H9 (cell line): ENCODE measurements at regions not wholly inside any gene's neighbourhood (a gene's known extent, or its start where the extent isn't known, plus 50 kb on each side); places are given as distances from the start of the nearest gene placed in this dataset.

Experiments
- DNase-seq: peaks from one replicate; pipeline ENCODE4 v3.0.0-alpha.2; 2017
- H2AFZ ChIP-seq: one replicate; pipeline ENCODE4 v1.6.1; 2013; ENCODE audit warnings: mild to moderate bottlenecking, low read length, control low read depth, moderate library complexity
- H2AK5ac ChIP-seq: 2 replicates; pipeline ENCODE4 v1.6.1; 2013; ENCODE audit warnings: low read length, control low read depth, mixed read lengths; ENCODE audit not compliant: insufficient read length
- H2BK120ac ChIP-seq: one replicate; pipeline ENCODE4 v1.6.1; 2013; ENCODE audit warnings: low read depth, mild to moderate bottlenecking, low read length, control low read depth, inconsistent platforms; ENCODE audit not compliant: poor library complexity, severe bottlenecking
- H2BK12ac ChIP-seq: 2 replicates; pipeline ENCODE4 v1.6.1; 2013; ENCODE audit warnings: low read length, control low read depth, mixed read lengths, low read depth; ENCODE audit not compliant: insufficient read length
- H2BK15ac ChIP-seq: 2 replicates; pipeline ENCODE4 v1.6.1; 2013; ENCODE audit warnings: low read depth, low read length, control low read depth
- H2BK20ac ChIP-seq: one replicate; pipeline ENCODE4 v1.6.1; 2013; ENCODE audit warnings: low read depth, mild to moderate bottlenecking, low read length, control low read depth, inconsistent platforms; ENCODE audit not compliant: poor library complexity, severe bottlenecking
- H2BK5ac ChIP-seq: 2 replicates; pipeline ENCODE4 v1.6.1; 2013; ENCODE audit warnings: low read length, control low read depth, mixed read lengths; ENCODE audit not compliant: insufficient read length
- H3K14ac ChIP-seq: 2 replicates; pipeline ENCODE4 v1.6.1; 2013; ENCODE audit warnings: low read length, control low read depth; ENCODE audit not compliant: insufficient read depth
- H3K18ac ChIP-seq: 2 replicates; pipeline ENCODE4 v1.6.1; 2013; ENCODE audit warnings: low read depth, mild to moderate bottlenecking, mixed read lengths, low read length, control low read depth; ENCODE audit not compliant: insufficient read length
- H3K23ac ChIP-seq: 2 replicates; pipeline ENCODE4 v1.6.1; 2013; ENCODE audit warnings: low read length, control low read depth, mixed read lengths, low read depth; ENCODE audit not compliant: insufficient read length
- H3K23me2 ChIP-seq: 2 replicates; pipeline ENCODE4 v1.6.1; 2013; ENCODE audit warnings: low read depth, mild to moderate bottlenecking, mixed read lengths, low read length, control low read depth; ENCODE audit not compliant: insufficient read length, poor library complexity, severe bottlenecking
- H3K27ac ChIP-seq: 2 replicates; pipeline ENCODE4 v1.5.1; 2013; ENCODE audit warnings: low read length, control low read depth, mixed read lengths, low read depth; ENCODE audit not compliant: insufficient read length
- H3K27me3 ChIP-seq: 2 replicates; pipeline ENCODE4 v1.6.1; 2013; ENCODE audit warnings: low read length, control low read depth, inconsistent platforms; ENCODE audit not compliant: insufficient read depth
- H3K4ac ChIP-seq: 2 replicates; pipeline ENCODE4 v1.6.1; 2013; ENCODE audit warnings: low read depth, mild to moderate bottlenecking, control low read depth, inconsistent platforms, low read length, moderate library complexity
- H3K4me1 ChIP-seq: 2 replicates; pipeline ENCODE4 v1.6.1; 2013; ENCODE audit warnings: low read length, control low read depth, inconsistent platforms; ENCODE audit not compliant: insufficient read depth
- H3K4me2 ChIP-seq: 2 replicates; pipeline ENCODE4 v1.6.1; 2013; ENCODE audit warnings: low read length, control low read depth, mixed read lengths; ENCODE audit not compliant: insufficient read length, insufficient read depth
- H3K56ac ChIP-seq: 2 replicates; pipeline ENCODE4 v1.6.1; 2013; ENCODE audit warnings: low read depth, mild to moderate bottlenecking, mixed read lengths, low read length, control low read depth; ENCODE audit not compliant: insufficient read length
- H3K79me1 ChIP-seq: 2 replicates; pipeline ENCODE4 v1.6.1; 2013; ENCODE audit warnings: low read depth, mild to moderate bottlenecking, moderate library complexity, low read length, control low read depth, inconsistent platforms; ENCODE audit not compliant: insufficient read depth, poor library complexity, severe bottlenecking
- H3K79me2 ChIP-seq: 2 replicates; pipeline ENCODE4 v1.6.1; 2013; ENCODE audit warnings: low read length, control low read depth, inconsistent platforms; ENCODE audit not compliant: insufficient read depth
- H3K9ac ChIP-seq: 2 replicates; pipeline ENCODE4 v1.6.1; 2013; ENCODE audit warnings: low read length, control low read depth, mixed read lengths; ENCODE audit not compliant: insufficient read length; ENCODE audit errors: extremely low read depth
- H3K9me3 ChIP-seq: one replicate; pipeline ENCODE4 v1.6.1; 2013; ENCODE audit warnings: low read depth, low read length, inconsistent platforms; ENCODE audit not compliant: control insufficient read depth
- H3T11ph ChIP-seq: one replicate; pipeline ENCODE4 v1.6.1; 2013; ENCODE audit warnings: mild to moderate bottlenecking, low read length, control low read depth, inconsistent platforms
- H4K20me1 ChIP-seq: one replicate; pipeline ENCODE4 v1.6.1; 2013; ENCODE audit not compliant: control insufficient read depth, insufficient read length, insufficient read depth
- H4K5ac ChIP-seq: 2 replicates; pipeline ENCODE4 v1.6.1; 2013; ENCODE audit warnings: low read depth, mild to moderate bottlenecking, mixed read lengths, low read length, control low read depth; ENCODE audit not compliant: insufficient read length
- H4K8ac ChIP-seq: replicated peaks from 2 replicates; pipeline ENCODE4 v1.6.1; 2013; ENCODE audit warnings: low read length, control low read depth, mixed read lengths, low read depth; ENCODE audit not compliant: insufficient read length
- H4K91ac ChIP-seq: 2 replicates; pipeline ENCODE4 v1.6.1; 2013; ENCODE audit warnings: low read depth, mild to moderate bottlenecking, moderate library complexity, mixed read lengths, low read length, control low read depth; ENCODE audit not compliant: insufficient read length
- H3K27ac Mint-ChIP-seq, 3 experiments: 2 replicates in 2 of 3; 3 replicates in 1 of 3; pipeline ENCODE4 v1.8.0; 2020 to 2021; ENCODE audit warnings: mixed read lengths in 3 of 3, mild to moderate bottlenecking in 1 of 3, moderate library complexity in 1 of 3
- H3K27me3 Mint-ChIP-seq: 2 replicates; pipeline ENCODE4 v1.8.0; 2021; ENCODE audit warnings: low read depth, mild to moderate bottlenecking, moderate library complexity, mixed read lengths
- H3K36me3 Mint-ChIP-seq, 3 experiments: 2 replicates in 2 of 3; 3 replicates in 1 of 3; pipeline ENCODE4 v1.8.0; 2020 to 2021; ENCODE audit warnings: low read depth in 3 of 3, mixed read lengths in 3 of 3; ENCODE audit not compliant: insufficient read depth in 1 of 3
- H3K4me1 Mint-ChIP-seq, 2 experiments: 2 replicates each; pipeline ENCODE4 v1.8.0; 2020; ENCODE audit warnings: mixed read lengths in 2 of 2
- H3K4me3 Mint-ChIP-seq, 2 experiments: 2 replicates in 1 of 2; 3 replicates in 1 of 2; pipeline ENCODE4 v1.8.0; 2020 to 2021; ENCODE audit warnings: mild to moderate bottlenecking in 2 of 2, mixed read lengths in 2 of 2, moderate library complexity in 1 of 2
- H3K9me3 Mint-ChIP-seq, 2 experiments: 2 replicates in 1 of 2; 3 replicates in 1 of 2; pipeline ENCODE4 v1.8.0; 2020; ENCODE audit warnings: mild to moderate bottlenecking in 2 of 2, mixed read lengths in 2 of 2, moderate library complexity in 1 of 2
- CTCF ChIP-seq: fragments of 200-600 bp; sonication (generic); conservative IDR thresholded peaks from 3 replicates; pipeline ENCODE4 v1.8.0; 2021; ENCODE audit warnings: antibody characterized with exemption, mild to moderate bottlenecking

GRCh38 chr3:82587174-82587573 is 825.7 kb upstream of the GBE1 start:
- Histone ChIP-seq H3T11ph (no peak overlapping the region), H4K91ac (no peak overlapping the region), H3K79me1 (no peaks in the 10 kb centered on the region), H3K18ac (no peak overlapping the region), H4K8ac (no peak overlapping the region), H2BK12ac (no peak overlapping the region), H3K4me2 (no peak overlapping the region), H3K56ac (no peak overlapping the region), H3K4me1 (no peaks in the 10 kb centered on the region), H2AK5ac (no peak overlapping the region), H3K9me3 (no peaks in the 10 kb centered on the region), H2BK20ac (no peak overlapping the region), H3K79me2 (no peaks in the 10 kb centered on the region), H3K23ac (no peak overlapping the region), H3K9ac (no peak overlapping the region), H3K14ac (no peak overlapping the region), H4K5ac (no peak overlapping the region), H3K4ac (no peak overlapping the region), H2BK120ac (no peak overlapping the region), H3K27ac (no peak overlapping the region), H2AFZ (no peak overlapping the region), H3K27me3 (no peaks in the 10 kb centered on the region), H3K23me2 (no peaks in the 10 kb centered on the region), H2BK5ac (no peak overlapping the region), H2BK15ac (no peak overlapping the region), H4K20me1 (no peaks in the 10 kb centered on the region)
- DNase-seq, result no peak
- H3K4me3 Mint-ChIP-seq, result no peak overlapping the region
- H3K4me1 Mint-ChIP-seq, result no peaks in the 10 kb centered on the region
- H3K27ac Mint-ChIP-seq, result no peak overlapping the region
- H3K36me3 Mint-ChIP-seq, result peaks cover 0 to 8% (median 4%) of the 10 kb centered on the region in 3 experiments; a peak in 4 of 7 replicates
- peaks cover 11 to 13% of the 10 kb centered on the region in 2 experiments for H3K9me3 Mint-ChIP-seq
- TF ChIP-seq CTCF, result no peak
- H3K27me3 Mint-ChIP-seq, result no peaks in the 10 kb centered on the region
